ENCODE measurements at regions not wholly inside any gene's neighbourhood (a gene's known extent, or its start where the extent isn't known, plus 50 kb on each side); places are given as distances from the start of the nearest gene placed in this dataset.

- no peak for TF ChIP-seq EZH2 (IDR thresholded peaks at IDR 0.05; ENCODE audit: borderline replicate concordance, low read depth, low read length, severe bottlenecking)
- TF ChIP-seq CTCF (IDR thresholded peaks at IDR 0.05; ENCODE audit: extremely low read depth in 1 of 2, insufficient read depth in 1 of 2, low read depth in 1 of 2, low read length in 2 of 2) = no peak
- TF ChIP-seq GATA2 (IDR thresholded peaks at IDR 0.05; ENCODE audit: insufficient read depth, insufficient read length, low read depth, low read length) = no peak
- no peak for TF ChIP-seq POLR2AphosphoS5 (IDR thresholded peaks at IDR 0.05; ENCODE audit: insufficient read depth, low read depth, low read length)
- TF ChIP-seq POLR2A (IDR thresholded peaks at IDR 0.05; ENCODE audit: low read depth, low read length) = no peak
These were observed 63.8 kb downstream of the DACT1 start for GRCh38 chr14:58701604-58702003.
